ENCODE measurements at regions not wholly inside any gene's neighbourhood (a gene's known extent, or its start where the extent isn't known, plus 50 kb on each side); places are given as distances from the start of the nearest gene placed in this dataset.

GRCh38 chr5:146995878-146996277 lies 117.3 kb upstream of the PPP2R2B start:
- TF ChIP-seq CTCF (IDR thresholded peaks at IDR 0.05; ENCODE audit: low read depth, low read length) (no peak), EZH2phosphoT487 (IDR thresholded peaks at IDR 0.05; ENCODE audit: low read depth) (no peak)
